Astrocyte (in vitro differentiated cells and primary cell): ENCODE measurements at regions not wholly inside any gene's neighbourhood (a gene's known extent, or its start where the extent isn't known, plus 50 kb on each side); places are given as distances from the start of the nearest gene placed in this dataset.
"Not testable (repeated sequence)": the region's sequence is repeated elsewhere in the genome, so short reads cannot be mapped to it uniquely, and the experiment has no call there.

Source experiments
- CTCF ChIP-seq: IDR thresholded peaks from 2 replicates; pipeline ENCODE4 v1.5.1; 2011; ENCODE audit warnings: low read depth, mild to moderate bottlenecking, inconsistent platforms, low read length, moderate library complexity; ENCODE audit not compliant: insufficient read depth
- EZH2 ChIP-seq: IDR thresholded peaks from 2 replicates; pipeline ENCODE4 v1.6.1; 2012; ENCODE audit warnings: mild to moderate bottlenecking, low read length, inconsistent platforms; ENCODE audit not compliant: insufficient read depth

- not testable (repeated sequence) for TF ChIP-seq CTCF, EZH2
Measured at GRCh38 chr5:14020944-14021343, 76.5 kb upstream of the DNAH5 start.
